ENCODE measurements at regions not wholly inside any gene's neighbourhood (a gene's known extent, or its start where the extent isn't known, plus 50 kb on each side); places are given as distances from the start of the nearest gene placed in this dataset.

DNA sequence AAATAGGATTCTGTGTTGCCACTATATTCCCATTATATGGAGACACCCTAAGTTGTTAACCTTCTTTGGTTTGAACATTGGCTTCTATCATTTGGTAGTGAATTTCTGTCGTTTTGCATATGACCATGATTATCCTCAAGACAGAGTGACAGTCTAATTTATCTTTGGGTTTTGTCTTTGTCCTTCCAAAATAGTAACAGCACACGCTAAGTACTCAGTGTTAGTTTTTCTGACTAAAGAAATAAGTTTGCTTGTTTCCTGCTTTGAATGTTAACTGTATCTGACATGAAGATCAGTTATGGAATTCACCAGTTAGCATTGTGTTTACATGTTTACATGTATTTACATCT, 352.5 kb upstream of the GRM7 start:
- Histone ChIP-seq H3K27ac (no peak overlapping the region), H3K36me3 (no peaks in the 10 kb centered on the region), H3K4me1 (no peaks in the 10 kb centered on the region), H3K9me3 (no peaks in the 10 kb centered on the region), H3K27me3 (no peaks in the 10 kb centered on the region), H3K4me3 (no peak overlapping the region)
- no peak for ATAC-seq (ENCODE audit: low FRiP score in 2 of 2)
- 64 to 67% methylated on average over 2 of the region's 2 CpGs for WGBS, 2 donors
- DNase-seq = no peak
- TF ChIP-seq, protein P1, sequence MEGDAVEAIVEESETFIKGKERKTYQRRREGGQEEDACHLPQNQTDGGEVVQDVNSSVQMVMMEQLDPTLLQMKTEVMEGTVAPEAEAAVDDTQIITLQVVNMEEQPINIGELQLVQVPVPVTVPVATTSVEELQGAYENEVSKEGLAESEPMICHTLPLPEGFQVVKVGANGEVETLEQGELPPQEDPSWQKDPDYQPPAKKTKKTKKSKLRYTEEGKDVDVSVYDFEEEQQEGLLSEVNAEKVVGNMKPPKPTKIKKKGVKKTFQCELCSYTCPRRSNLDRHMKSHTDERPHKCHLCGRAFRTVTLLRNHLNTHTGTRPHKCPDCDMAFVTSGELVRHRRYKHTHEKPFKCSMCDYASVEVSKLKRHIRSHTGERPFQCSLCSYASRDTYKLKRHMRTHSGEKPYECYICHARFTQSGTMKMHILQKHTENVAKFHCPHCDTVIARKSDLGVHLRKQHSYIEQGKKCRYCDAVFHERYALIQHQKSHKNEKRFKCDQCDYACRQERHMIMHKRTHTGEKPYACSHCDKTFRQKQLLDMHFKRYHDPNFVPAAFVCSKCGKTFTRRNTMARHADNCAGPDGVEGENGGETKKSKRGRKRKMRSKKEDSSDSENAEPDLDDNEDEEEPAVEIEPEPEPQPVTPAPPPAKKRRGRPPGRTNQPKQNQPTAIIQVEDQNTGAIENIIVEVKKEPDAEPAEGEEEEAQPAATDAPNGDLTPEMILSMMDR (IDR thresholded peaks at IDR 0.05) = no peak
- TF ChIP-seq EP300 (IDR thresholded peaks at IDR 0.05) = no peak
- TF ChIP-seq POLR2AphosphoS5 (IDR thresholded peaks at IDR 0.05) = no peak
- TF ChIP-seq POLR2A (IDR thresholded peaks at IDR 0.05) = no peak

DNA sequence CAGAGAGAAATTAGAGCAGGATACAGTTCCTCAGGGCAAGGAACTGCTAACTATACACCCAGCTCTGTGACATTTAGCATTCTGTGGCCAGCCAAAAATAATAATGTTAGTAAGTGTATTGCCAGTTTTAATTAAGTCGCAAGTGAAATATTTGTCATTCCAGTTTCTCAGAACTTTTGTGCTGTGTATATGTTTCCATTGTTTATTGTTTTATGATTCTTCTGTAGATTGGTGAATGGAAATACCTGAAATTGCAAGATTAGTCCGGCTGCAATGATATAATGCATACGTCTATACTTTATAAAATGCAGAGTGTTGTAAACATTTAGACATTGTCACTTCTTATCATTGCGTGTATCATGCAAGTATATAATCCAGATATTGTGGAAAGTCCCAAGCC, 351.3 kb upstream of the GRM7 start:
- DNase-seq (no peak), ATAC-seq (ENCODE audit: low FRiP score in 2 of 2) (no peak)
- H3K27ac ChIP-seq = no peak overlapping the region
- H3K36me3 ChIP-seq = no peaks in the 10 kb centered on the region
- TF ChIP-seq, protein P1 (IDR thresholded peaks at IDR 0.05) = no peak
- TF ChIP-seq EP300 (IDR thresholded peaks at IDR 0.05) = no peak
- TF ChIP-seq POLR2A (IDR thresholded peaks at IDR 0.05) = no peak
- TF ChIP-seq POLR2AphosphoS5 (IDR thresholded peaks at IDR 0.05) = no peak
- H3K4me1 ChIP-seq = no peaks in the 10 kb centered on the region
- no peaks in the 10 kb centered on the region for H3K27me3 ChIP-seq
- H3K4me3 ChIP-seq = no peak overlapping the region
- WGBS, 2 donors = 68 to 70% methylated on average over 4 of the region's 4 CpGs
- H3K9me3 ChIP-seq = no peaks in the 10 kb centered on the region

DNA sequence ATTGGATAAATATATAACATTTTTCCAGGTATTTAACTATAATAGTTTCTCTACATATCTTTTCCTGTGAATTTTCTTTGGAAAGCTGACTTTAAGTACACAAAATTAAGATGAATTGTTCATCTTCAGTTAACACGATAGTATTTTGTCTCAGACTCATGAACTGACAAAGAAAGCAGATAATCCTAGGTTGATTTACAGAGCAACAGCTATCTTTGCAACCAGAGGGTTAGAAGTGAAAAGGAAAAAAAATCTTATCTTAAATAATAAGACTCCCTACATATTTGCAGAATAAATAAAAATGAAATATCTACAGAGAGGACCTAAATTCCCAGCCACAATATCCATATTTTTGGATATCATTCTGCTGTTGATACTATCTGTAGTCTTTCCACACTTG, 350.2 kb upstream of the GRM7 start:
- H3K36me3 ChIP-seq = no peaks in the 10 kb centered on the region
- ATAC-seq (ENCODE audit: low FRiP score in 2 of 2) = no peak
- no peaks in the 10 kb centered on the region for H3K27me3 ChIP-seq
- no peaks in the 10 kb centered on the region for H3K4me1 ChIP-seq
- H3K9me3 ChIP-seq = no peaks in the 10 kb centered on the region
- no peak overlapping the region for H3K27ac ChIP-seq
- no peak overlapping the region for H3K4me3 ChIP-seq
- TF ChIP-seq, protein P1 (IDR thresholded peaks at IDR 0.05) = no peak
- no peak for TF ChIP-seq POLR2A (IDR thresholded peaks at IDR 0.05)
- TF ChIP-seq POLR2AphosphoS5 (IDR thresholded peaks at IDR 0.05) = no peak
- no peak for TF ChIP-seq EP300 (IDR thresholded peaks at IDR 0.05)
- 56 to 57% methylated on average over 1 of the region's 1 CpG for WGBS, 2 donors
- DNase-seq = no peak

DNA sequence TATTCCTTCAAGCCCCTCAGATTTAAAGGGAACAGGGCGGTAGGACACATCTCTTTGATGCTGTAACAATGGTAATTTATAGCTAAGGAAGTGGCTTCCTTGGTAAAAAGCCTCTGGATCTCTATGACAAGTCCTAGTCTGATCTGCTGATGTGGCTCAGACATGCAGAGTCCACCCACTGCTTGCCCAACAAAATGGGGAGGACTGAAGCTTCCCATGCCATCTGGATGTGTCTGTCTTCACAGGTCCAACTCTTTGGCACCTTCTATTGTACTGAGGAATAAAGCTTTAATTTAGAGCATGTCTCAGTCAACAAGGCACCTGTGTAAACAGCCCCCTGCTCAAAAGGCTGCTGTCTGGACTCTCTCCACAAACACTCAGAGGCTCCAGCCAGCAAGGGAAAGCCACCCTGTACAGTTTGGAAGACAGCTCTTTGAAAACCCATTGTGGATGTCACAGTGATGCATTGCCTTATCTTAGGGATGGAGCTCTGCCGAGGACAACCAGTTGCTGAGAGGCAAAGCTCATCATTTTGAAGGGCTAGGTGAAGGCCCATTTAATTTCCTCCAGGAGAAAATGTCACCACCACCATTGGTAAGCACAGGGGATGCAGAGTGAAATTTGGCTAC, 348.6 kb upstream of the GRM7 start:
- Histone ChIP-seq H3K27ac (no peak overlapping the region), H3K27me3 (no peaks in the 10 kb centered on the region), H3K36me3 (no peaks in the 10 kb centered on the region), H3K9me3 (no peaks in the 10 kb centered on the region), H3K4me1 (no peaks in the 10 kb centered on the region), H3K4me3 (no peak overlapping the region)
- ATAC-seq (ENCODE audit: low FRiP score in 2 of 2) = no peak
- TF ChIP-seq EP300 (IDR thresholded peaks at IDR 0.05) (no peak), POLR2A (IDR thresholded peaks at IDR 0.05) (no peak), POLR2AphosphoS5 (IDR thresholded peaks at IDR 0.05) (no peak)
- TF ChIP-seq, protein P1 (IDR thresholded peaks at IDR 0.05) = no peak
- 70 to 73% methylated on average over 1 to 2 of the region's 2 CpGs for WGBS, 2 donors
- no peak for DNase-seq

DNA sequence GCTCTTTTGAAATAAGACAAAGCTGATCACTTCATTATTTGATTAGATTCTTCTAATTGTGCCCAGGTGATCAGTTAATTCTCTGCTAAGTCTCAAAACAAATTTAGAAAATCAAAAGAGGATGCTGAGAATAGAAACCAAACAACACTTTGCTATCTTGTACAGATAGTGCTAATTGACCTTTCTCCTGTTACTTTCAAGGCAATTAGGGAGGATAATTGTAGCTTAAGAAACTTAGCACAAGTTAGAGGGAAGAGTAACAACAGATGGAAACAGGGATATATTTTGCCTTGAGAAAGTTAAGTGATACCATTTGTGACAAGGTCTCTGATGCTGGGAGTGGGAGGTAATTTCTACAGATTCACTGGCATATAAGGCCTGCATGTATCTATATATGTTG, 344.8 kb upstream of the GRM7 start:
- Histone ChIP-seq H3K27me3 (no peaks in the 10 kb centered on the region), H3K9me3 (no peaks in the 10 kb centered on the region), H3K36me3 (no peaks in the 10 kb centered on the region), H3K27ac (no peak overlapping the region), H3K4me1 (no peaks in the 10 kb centered on the region), H3K4me3 (no peak overlapping the region)
- DNase-seq (no peak), ATAC-seq (ENCODE audit: low FRiP score in 2 of 2) (no peak)
- TF ChIP-seq EP300 (IDR thresholded peaks at IDR 0.05) = no peak
- TF ChIP-seq POLR2A (IDR thresholded peaks at IDR 0.05) = no peak
- no peak for TF ChIP-seq POLR2AphosphoS5 (IDR thresholded peaks at IDR 0.05)
- TF ChIP-seq, protein P1 (IDR thresholded peaks at IDR 0.05) = no peak
